HEK293 (cell line): ENCODE measurements at regions not wholly inside any gene's neighbourhood (a gene's known extent, or its start where the extent isn't known, plus 50 kb on each side); places are given as distances from the start of the nearest gene placed in this dataset.

Source experiments
- TCF7L2 ChIP-seq: IDR thresholded peaks from 2 replicates; pipeline ENCODE4 v1.6.1; 2011; ENCODE audit warnings: low read depth, mild to moderate bottlenecking, inconsistent platforms, low read length, moderate library complexity, borderline replicate concordance
- ZBTB21 ChIP-seq: fragments of 450-650 bp; formaldehyde crosslinking; IDR thresholded peaks from 2 replicates; pipeline ENCODE4 v1.5.1; 2017; ENCODE audit warnings: missing biosample characterization, missing genetic modification characterization
- ZNF112 ChIP-seq: fragments of 450-650 bp; formaldehyde crosslinking; IDR thresholded peaks from 2 replicates; pipeline ENCODE4 v1.5.0; 2017; ENCODE audit warnings: missing biosample characterization, missing genetic modification characterization
- ZNF747 ChIP-seq: fragments of 450-650 bp; formaldehyde crosslinking; IDR thresholded peaks from 2 replicates; pipeline ENCODE4 v1.5.1; 2016; ENCODE audit warnings: missing biosample characterization, missing genetic modification characterization
- ZSCAN23 ChIP-seq: fragments of 450-650 bp; formaldehyde crosslinking; IDR thresholded peaks from 2 replicates; pipeline ENCODE4 v1.5.1; 2016; ENCODE audit warnings: missing biosample characterization, missing genetic modification characterization
- TF ChIP-seq, protein P1 (sequence below): fragments of 450-650 bp; formaldehyde crosslinking; IDR thresholded peaks from 2 replicates; pipeline ENCODE4 v1.5.1; 2016; ENCODE audit warnings: missing biosample characterization, missing genetic modification characterization

- no peak for TF ChIP-seq ZNF112 (tag by site-specific recombination)
- TF ChIP-seq ZBTB21 = no peak
- TF ChIP-seq TCF7L2 = no peak
- TF ChIP-seq, protein P1, sequence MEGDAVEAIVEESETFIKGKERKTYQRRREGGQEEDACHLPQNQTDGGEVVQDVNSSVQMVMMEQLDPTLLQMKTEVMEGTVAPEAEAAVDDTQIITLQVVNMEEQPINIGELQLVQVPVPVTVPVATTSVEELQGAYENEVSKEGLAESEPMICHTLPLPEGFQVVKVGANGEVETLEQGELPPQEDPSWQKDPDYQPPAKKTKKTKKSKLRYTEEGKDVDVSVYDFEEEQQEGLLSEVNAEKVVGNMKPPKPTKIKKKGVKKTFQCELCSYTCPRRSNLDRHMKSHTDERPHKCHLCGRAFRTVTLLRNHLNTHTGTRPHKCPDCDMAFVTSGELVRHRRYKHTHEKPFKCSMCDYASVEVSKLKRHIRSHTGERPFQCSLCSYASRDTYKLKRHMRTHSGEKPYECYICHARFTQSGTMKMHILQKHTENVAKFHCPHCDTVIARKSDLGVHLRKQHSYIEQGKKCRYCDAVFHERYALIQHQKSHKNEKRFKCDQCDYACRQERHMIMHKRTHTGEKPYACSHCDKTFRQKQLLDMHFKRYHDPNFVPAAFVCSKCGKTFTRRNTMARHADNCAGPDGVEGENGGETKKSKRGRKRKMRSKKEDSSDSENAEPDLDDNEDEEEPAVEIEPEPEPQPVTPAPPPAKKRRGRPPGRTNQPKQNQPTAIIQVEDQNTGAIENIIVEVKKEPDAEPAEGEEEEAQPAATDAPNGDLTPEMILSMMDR (tag by site-specific recombination) = no peak
- no peak for TF ChIP-seq ZSCAN23 (tag by site-specific recombination)
- no peak for TF ChIP-seq ZNF747 (tag by site-specific recombination)
These were observed 565.9 kb upstream of the TECRL start for GRCh38 chr4:64975177-64975576.
